ENCODE measurements at regions not wholly inside any gene's neighbourhood (a gene's known extent, or its start where the extent isn't known, plus 50 kb on each side); places are given as distances from the start of the nearest gene placed in this dataset.

DNA sequence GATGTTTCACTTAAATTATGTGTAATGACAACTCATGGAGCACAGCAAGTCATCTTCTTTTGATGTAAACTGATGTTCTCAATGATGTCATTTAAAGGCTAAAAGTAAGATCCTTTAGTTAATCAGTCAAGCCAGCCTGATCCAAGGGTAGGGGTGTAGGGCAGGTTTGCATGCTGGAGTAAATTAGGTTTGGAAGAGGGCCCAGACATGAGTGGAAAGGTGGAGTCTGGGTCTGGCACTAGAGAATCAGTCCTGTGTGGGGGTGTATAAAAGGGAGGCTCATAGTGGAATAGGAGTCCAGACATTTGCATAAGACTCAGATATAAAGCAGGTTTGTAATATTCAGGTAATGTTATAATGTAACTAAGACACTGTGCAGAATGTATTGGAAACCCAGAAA lies 88.8 kb upstream of the NYAP2 start:
- TF ChIP-seq, protein P1, sequence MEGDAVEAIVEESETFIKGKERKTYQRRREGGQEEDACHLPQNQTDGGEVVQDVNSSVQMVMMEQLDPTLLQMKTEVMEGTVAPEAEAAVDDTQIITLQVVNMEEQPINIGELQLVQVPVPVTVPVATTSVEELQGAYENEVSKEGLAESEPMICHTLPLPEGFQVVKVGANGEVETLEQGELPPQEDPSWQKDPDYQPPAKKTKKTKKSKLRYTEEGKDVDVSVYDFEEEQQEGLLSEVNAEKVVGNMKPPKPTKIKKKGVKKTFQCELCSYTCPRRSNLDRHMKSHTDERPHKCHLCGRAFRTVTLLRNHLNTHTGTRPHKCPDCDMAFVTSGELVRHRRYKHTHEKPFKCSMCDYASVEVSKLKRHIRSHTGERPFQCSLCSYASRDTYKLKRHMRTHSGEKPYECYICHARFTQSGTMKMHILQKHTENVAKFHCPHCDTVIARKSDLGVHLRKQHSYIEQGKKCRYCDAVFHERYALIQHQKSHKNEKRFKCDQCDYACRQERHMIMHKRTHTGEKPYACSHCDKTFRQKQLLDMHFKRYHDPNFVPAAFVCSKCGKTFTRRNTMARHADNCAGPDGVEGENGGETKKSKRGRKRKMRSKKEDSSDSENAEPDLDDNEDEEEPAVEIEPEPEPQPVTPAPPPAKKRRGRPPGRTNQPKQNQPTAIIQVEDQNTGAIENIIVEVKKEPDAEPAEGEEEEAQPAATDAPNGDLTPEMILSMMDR (IDR thresholded peaks at IDR 0.05): no peak
- TF ChIP-seq POLR2A (IDR thresholded peaks at IDR 0.05) (no peak), EP300 (IDR thresholded peaks at IDR 0.05) (no peak)

Measured in ovary (tissue), 3 donors.